ENCODE measurements at regions not wholly inside any gene's neighbourhood (a gene's known extent, or its start where the extent isn't known, plus 50 kb on each side); places are given as distances from the start of the nearest gene placed in this dataset.

DNA sequence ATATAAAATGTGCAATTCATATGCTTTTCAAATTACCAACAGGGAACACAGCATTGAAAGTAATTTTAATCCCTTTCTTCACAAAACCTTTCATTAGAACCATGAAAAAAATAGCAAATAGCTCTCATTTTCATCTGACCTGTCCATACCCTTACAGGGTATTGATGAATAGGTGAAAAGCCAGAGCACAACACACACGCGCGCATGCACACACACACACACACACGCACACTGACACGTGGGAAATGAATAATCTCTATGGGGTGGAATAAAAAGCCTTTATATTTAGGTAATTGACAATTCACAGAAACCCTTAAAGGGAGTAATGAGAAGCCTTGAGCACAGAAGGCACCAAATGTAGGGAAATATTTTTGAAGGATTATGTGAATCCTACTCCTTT, 76.2 kb upstream of the POU2AF2 start:
- Histone ChIP-seq H3K4me3 (no peak overlapping the region), H3K4me1 (no peaks in the 10 kb centered on the region), H3K36me3 (no peaks in the 10 kb centered on the region), H3K9me3 (no peaks in the 10 kb centered on the region), H3K27me3 (replicated peaks in 1 of 7) (no peaks in the 10 kb centered on the region), H3K27ac (no peak overlapping the region)
- no peak for DNase-seq
- TF ChIP-seq, protein P1, sequence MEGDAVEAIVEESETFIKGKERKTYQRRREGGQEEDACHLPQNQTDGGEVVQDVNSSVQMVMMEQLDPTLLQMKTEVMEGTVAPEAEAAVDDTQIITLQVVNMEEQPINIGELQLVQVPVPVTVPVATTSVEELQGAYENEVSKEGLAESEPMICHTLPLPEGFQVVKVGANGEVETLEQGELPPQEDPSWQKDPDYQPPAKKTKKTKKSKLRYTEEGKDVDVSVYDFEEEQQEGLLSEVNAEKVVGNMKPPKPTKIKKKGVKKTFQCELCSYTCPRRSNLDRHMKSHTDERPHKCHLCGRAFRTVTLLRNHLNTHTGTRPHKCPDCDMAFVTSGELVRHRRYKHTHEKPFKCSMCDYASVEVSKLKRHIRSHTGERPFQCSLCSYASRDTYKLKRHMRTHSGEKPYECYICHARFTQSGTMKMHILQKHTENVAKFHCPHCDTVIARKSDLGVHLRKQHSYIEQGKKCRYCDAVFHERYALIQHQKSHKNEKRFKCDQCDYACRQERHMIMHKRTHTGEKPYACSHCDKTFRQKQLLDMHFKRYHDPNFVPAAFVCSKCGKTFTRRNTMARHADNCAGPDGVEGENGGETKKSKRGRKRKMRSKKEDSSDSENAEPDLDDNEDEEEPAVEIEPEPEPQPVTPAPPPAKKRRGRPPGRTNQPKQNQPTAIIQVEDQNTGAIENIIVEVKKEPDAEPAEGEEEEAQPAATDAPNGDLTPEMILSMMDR (IDR thresholded peaks at IDR 0.05 in 8 of 11, conservative IDR thresholded peaks at IDR 0.05 in 3 of 11) = no peak
- TF ChIP-seq POLR2A (IDR thresholded peaks at IDR 0.05) (no peak), POLR2AphosphoS5 (IDR thresholded peaks at IDR 0.05) (no peak)
- WGBS, 5 donors = 89 to 97% (median 93%) methylated on average over 5 of the region's 5 CpGs
- intact Hi-C loops (cut with DNase I; ENCODE audit: low total_unique reads) = no loop called here

DNA sequence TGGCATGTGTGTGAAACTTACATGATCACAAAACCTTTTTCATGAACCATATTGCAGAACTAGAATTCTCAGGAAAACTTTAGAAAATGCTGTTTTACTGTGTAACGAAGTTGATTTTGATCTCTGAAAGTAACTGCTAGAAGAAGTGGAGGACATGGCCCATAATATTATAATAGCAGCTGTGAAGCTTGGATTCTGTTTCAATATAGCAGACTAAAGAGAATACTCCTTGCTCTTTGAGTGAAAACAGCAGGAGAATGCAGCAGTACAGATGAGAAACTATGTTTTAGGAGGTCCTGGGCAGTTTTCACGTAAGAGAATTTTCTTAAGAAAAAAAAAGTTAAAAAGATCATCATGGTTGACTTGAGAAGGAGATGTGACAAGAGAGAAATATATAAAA, 76.7 kb upstream of the POU2AF2 start:
- intact Hi-C loops (cut with DNase I; ENCODE audit: low total_unique reads) = no loop called here
- no peak for DNase-seq
- WGBS, 5 donors = 88 to 97% (median 93%) methylated on average over 2 of the region's 2 CpGs

DNA sequence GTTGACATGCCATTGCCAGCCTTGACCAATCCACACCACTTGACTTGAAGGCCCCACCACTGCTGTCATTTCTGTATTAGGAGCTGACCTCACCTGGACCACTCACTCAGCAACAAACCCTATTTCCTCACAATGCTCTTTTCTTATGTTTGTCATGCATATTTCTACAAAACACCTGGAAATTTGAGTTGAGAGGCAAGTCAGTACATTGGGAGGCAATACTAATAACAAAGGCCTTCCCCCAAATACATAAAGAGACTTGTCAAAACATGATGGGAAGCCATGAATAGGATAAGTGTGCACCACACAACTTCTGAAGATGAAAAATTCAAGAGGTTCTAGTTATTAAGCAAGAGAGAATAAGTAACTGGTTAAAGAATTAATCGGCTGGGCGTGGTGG, 77.9 kb upstream of the POU2AF2 start:
- TF ChIP-seq POLR2A (IDR thresholded peaks at IDR 0.05) (no peak), POLR2AphosphoS5 (IDR thresholded peaks at IDR 0.05) (no peak)
- TF ChIP-seq, protein P1 (IDR thresholded peaks at IDR 0.05 in 8 of 11, conservative IDR thresholded peaks at IDR 0.05 in 3 of 11) = no peak
- H3K9me3 ChIP-seq = no peaks in the 10 kb centered on the region
- no peaks in the 10 kb centered on the region for H3K4me1 ChIP-seq
- no peak overlapping the region for H3K27ac ChIP-seq
- 87 to 100% (median 94%) methylated on average over 2 of the region's 2 CpGs for WGBS, 5 donors
- no peak overlapping the region for H3K4me3 ChIP-seq
- DNase-seq = no peak
- intact Hi-C loops (cut with DNase I; ENCODE audit: low total_unique reads) = no loop called here
- H3K27me3 ChIP-seq (replicated peaks in 1 of 7) = no peaks in the 10 kb centered on the region
- no peaks in the 10 kb centered on the region for H3K36me3 ChIP-seq

More for the DNA sequence above, 76.7 kb upstream of the POU2AF2 start:
- Histone ChIP-seq H3K4me3 (no peak overlapping the region), H3K27ac (no peak overlapping the region), H3K36me3 (no peaks in the 10 kb centered on the region), H3K9me3 (no peaks in the 10 kb centered on the region), H3K4me1 (no peaks in the 10 kb centered on the region), H3K27me3 (replicated peaks in 1 of 7) (no peaks in the 10 kb centered on the region)
- TF ChIP-seq POLR2A (IDR thresholded peaks at IDR 0.05) (no peak), POLR2AphosphoS5 (IDR thresholded peaks at IDR 0.05) (no peak)
- TF ChIP-seq, protein P1 (IDR thresholded peaks at IDR 0.05 in 8 of 11, conservative IDR thresholded peaks at IDR 0.05 in 3 of 11) = no peak

DNA sequence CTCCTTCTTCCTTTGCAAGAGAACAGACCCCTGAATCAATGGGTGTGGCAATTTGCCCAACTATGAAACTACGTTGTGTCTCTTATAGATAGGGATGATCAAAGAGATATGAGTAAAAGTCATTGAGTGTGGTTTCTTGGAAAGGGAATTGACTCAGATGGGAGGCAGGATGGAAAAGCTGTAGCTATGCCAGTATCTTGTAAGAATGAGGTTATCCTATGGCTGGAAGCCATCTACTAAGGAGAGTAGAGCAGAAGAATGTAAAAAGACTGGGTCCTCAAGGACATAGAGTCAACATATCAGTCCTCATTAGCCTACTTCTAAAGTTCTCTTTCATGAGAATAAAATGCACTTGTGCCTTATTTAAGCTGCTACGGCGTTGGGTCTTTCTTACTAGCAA, 78.9 kb upstream of the POU2AF2 start:
- intact Hi-C loops (cut with DNase I; ENCODE audit: low total_unique reads) = no loop called here
- 72 to 82% (median 77%) methylated on average over 3 of the region's 3 CpGs for WGBS, 5 donors
- H3K27me3 ChIP-seq (replicated peaks in 1 of 7) = no peaks in the 10 kb centered on the region
- no peaks in the 10 kb centered on the region for H3K4me1 ChIP-seq
- TF ChIP-seq, protein P1 (IDR thresholded peaks at IDR 0.05 in 8 of 11, conservative IDR thresholded peaks at IDR 0.05 in 3 of 11) = no peak
- TF ChIP-seq POLR2AphosphoS5 (IDR thresholded peaks at IDR 0.05) = no peak
- TF ChIP-seq POLR2A (IDR thresholded peaks at IDR 0.05) = no peak
- no peak for DNase-seq
- no peaks in the 10 kb centered on the region for H3K36me3 ChIP-seq
- H3K27ac ChIP-seq = no peak overlapping the region
- H3K9me3 ChIP-seq = no peaks in the 10 kb centered on the region
- no peak overlapping the region for H3K4me3 ChIP-seq

Data from spleen (tissue), 11 donors.